Pancreas (tissue), 10 donors: ENCODE measurements at regions not wholly inside any gene's neighbourhood (a gene's known extent, or its start where the extent isn't known, plus 50 kb on each side); places are given as distances from the start of the nearest gene placed in this dataset.

Experiments used
- ATAC-seq, 4 donors: fragments of 200-7000 bp; cut with Tn5 transposase; one replicate each; pipeline versions ENCODE4 v1.8.0 to v1.9.1; 2020; ENCODE audit warnings: mild to moderate bottlenecking in 4 of 4, moderate library complexity in 4 of 4
- DNase-seq, 6 donors: peaks; one replicate each; pipeline ENCODE4 v3.0.0-alpha.2; 2020
- FAIRE-seq: peaks from 2 replicates; lab custom pipeline; 2012; peaks lifted over from hg19 to GRCh38; lab: Jason Lieb, UNC
- H3K27ac ChIP-seq, 4 donors: fragments of 200-600 bp; sonication (generic); 1 replicate in 3 of 4; 2 replicates in 1 of 4; pipeline versions ENCODE4 v1.5.0 to v1.8.0; 2020
- H3K27me3 ChIP-seq, 4 donors: fragments of 200-600 bp; one replicate each; pipeline ENCODE4 v1.8.0; 2021
- H3K36me3 ChIP-seq, 3 donors: fragments of 200-600 bp; sonication (generic) in 1 of 3; one replicate each; pipeline versions ENCODE4 v1.5.0 to v1.8.0; 2020 to 2021
- H3K4me1 ChIP-seq, 3 donors: fragments of 200-600 bp; one replicate each; pipeline ENCODE4 v1.8.0; 2021
- H3K4me3 ChIP-seq, 4 donors: fragments of 200-600 bp; sonication (generic) in 2 of 4; one replicate each; pipeline versions ENCODE4 v1.5.0 to v1.8.0; 2020 to 2021
- H3K9me3 ChIP-seq, 4 donors: fragments of 200-600 bp; one replicate each; pipeline ENCODE4 v1.8.0; 2021
- WGBS, 2 donors: extraction: QIAGEN DNeasy Blood & Tissue Kit; methylation state at CpG; one replicate each; pipeline ENCODE4 v1.1.7; 2013; 5-methylcytosine and 5-hydroxymethylcytosine counted together
- intact Hi-C, 3 donors: fragments of 100-400 bp; cut with DNase I; formaldehyde crosslinking; loops; one replicate each; pipeline versions ENCODE4 v1.11.1 to v1.14.2; 2022
- TF ChIP-seq, protein P1 (sequence below), 4 donors: fragments of 200-600 bp; sonication (generic) in 3 of 4; IDR thresholded peaks; one replicate each; pipeline versions ENCODE4 v1.5.0 to v1.8.0; 2021; ENCODE audit warnings: antibody characterized with exemption in 4 of 4
- donor health status: healthy with polysubstance abuse.
- donor health status: DM: no; HTN: no; CAD: no; lungs with moderate emphysema.
- donor health status: DM: no; HTN: no; CAD: no.
- donor health status: control.
- donor health status: control.
- donor health status: Bipolar disorder and iron deficiency.
- donor health status: DM: yes; HTN: yes; CAD: no.
- donor health status: DM: no; HTN: no; CAD: no.
- donor health status: DM: no; HTN: no; CAD: no.
- donor health status: DM: yes; HTN: yes; CAD: no.

GRCh38 chr3:31358473-31359070 is 174.2 kb upstream of the STT3B start:
- no peak overlapping the region for H3K27ac ChIP-seq
- H3K4me3 ChIP-seq: no peak overlapping the region
- H3K36me3 ChIP-seq: no peaks in the 10 kb centered on the region
- no peak for ATAC-seq
- WGBS, 2 donors: 78 to 82% methylated on average over 1 of the region's 1 CpG
- intact Hi-C loops: no loop called here
- TF ChIP-seq, protein P1, sequence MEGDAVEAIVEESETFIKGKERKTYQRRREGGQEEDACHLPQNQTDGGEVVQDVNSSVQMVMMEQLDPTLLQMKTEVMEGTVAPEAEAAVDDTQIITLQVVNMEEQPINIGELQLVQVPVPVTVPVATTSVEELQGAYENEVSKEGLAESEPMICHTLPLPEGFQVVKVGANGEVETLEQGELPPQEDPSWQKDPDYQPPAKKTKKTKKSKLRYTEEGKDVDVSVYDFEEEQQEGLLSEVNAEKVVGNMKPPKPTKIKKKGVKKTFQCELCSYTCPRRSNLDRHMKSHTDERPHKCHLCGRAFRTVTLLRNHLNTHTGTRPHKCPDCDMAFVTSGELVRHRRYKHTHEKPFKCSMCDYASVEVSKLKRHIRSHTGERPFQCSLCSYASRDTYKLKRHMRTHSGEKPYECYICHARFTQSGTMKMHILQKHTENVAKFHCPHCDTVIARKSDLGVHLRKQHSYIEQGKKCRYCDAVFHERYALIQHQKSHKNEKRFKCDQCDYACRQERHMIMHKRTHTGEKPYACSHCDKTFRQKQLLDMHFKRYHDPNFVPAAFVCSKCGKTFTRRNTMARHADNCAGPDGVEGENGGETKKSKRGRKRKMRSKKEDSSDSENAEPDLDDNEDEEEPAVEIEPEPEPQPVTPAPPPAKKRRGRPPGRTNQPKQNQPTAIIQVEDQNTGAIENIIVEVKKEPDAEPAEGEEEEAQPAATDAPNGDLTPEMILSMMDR (IDR thresholded peaks at IDR 0.05): no peak
- no peak for DNase-seq
- H3K9me3 ChIP-seq: no peaks in the 10 kb centered on the region
- H3K4me1 ChIP-seq: no peaks in the 10 kb centered on the region
- no peak for FAIRE-seq
- no peaks in the 10 kb centered on the region for H3K27me3 ChIP-seq

- H3K36me3 ChIP-seq: no peaks in the 10 kb centered on the region
- TF ChIP-seq, protein P1 (IDR thresholded peaks at IDR 0.05): no peak
- FAIRE-seq (no peak), DNase-seq (no peak), ATAC-seq (no peak)
- intact Hi-C loops: no loop called here
- H3K4me3 ChIP-seq: no peak overlapping the region
- no peaks in the 10 kb centered on the region for H3K9me3 ChIP-seq
- no peaks in the 10 kb centered on the region for H3K27me3 ChIP-seq
- WGBS, 2 donors: 65 to 76% methylated on average over 6 of the region's 6 CpGs
- no peaks in the 10 kb centered on the region for H3K4me1 ChIP-seq
- H3K27ac ChIP-seq: no peak overlapping the region
These were observed 171.1 kb upstream of the STT3B start for GRCh38 chr3:31361371-31362273.

DNA sequence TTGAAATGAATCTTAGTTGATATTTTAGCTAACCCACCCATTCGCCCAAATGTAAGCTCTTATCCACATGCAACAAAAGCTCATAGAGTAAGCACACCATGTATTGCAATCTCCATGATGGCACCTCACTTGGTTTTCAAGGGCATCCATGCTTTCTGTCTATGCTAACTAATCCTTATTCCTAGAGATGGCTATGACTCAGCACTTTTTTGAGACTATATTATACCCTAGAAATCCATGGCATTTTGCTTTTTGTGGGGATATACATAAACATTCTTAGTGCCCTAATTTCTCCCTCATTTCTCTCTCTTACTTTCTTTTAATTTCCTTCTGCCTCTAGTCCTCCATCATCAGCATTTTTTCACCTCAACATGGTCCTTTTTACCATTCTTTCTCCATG is 168.5 kb upstream of the STT3B start:
- TF ChIP-seq, protein P1 (IDR thresholded peaks at IDR 0.05): no peak
- Histone ChIP-seq H3K4me1 (no peaks in the 10 kb centered on the region), H3K36me3 (no peaks in the 10 kb centered on the region), H3K9me3 (no peaks in the 10 kb centered on the region), H3K27me3 (no peaks in the 10 kb centered on the region), H3K4me3 (no peak overlapping the region), H3K27ac (no peak overlapping the region)
- WGBS, 2 donors: 65 to 92% methylated on average over 1 of the region's 1 CpG
- DNase-seq: no peak
- no peak for FAIRE-seq
- no peak for ATAC-seq
- intact Hi-C loops: no loop called here

DNA sequence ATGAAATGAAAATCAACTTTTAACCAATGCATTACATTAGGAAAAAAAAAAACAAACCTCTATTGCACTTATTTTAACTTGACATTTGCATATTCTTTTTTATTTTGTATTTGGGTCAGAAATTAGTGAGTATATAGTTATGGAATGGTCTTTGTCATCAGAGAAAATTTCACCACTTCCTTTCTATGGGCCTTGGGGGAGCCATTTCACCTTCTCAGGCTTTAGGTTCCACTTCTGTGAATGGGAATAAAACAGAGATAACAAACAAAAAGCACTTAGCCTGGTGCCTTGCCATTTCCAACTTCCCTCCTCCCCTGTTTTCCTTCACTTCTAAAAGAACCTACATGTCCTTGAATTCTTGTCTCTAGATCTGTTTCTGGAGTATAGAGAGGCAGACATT is 168.0 kb upstream of the STT3B start:
- H3K27me3 ChIP-seq: no peaks in the 10 kb centered on the region
- FAIRE-seq (no peak), DNase-seq (no peak), ATAC-seq (no peak)
- peaks cover 0 to under 1% (median 0%) of the 10 kb centered on the region in 3 donors for H3K4me1 ChIP-seq
- intact Hi-C loops: no loop called here
- no peaks in the 10 kb centered on the region for H3K9me3 ChIP-seq
- H3K4me3 ChIP-seq: no peak overlapping the region
- no peaks in the 10 kb centered on the region for H3K36me3 ChIP-seq
- no peak overlapping the region for H3K27ac ChIP-seq
- TF ChIP-seq, protein P1 (IDR thresholded peaks at IDR 0.05): no peak

GRCh38 chr3:31367518-31367917 is 165.2 kb upstream of the STT3B start:
- Histone ChIP-seq H3K4me1 (peaks cover 0 to 6% (median 0%) of the 10 kb centered on the region in 3 donors), H3K9me3 (no peaks in the 10 kb centered on the region), H3K27me3 (no peaks in the 10 kb centered on the region), H3K27ac (no peak overlapping the region), H3K4me3 (no peak overlapping the region), H3K36me3 (no peaks in the 10 kb centered on the region)
- TF ChIP-seq, protein P1 (IDR thresholded peaks at IDR 0.05): no peak
- intact Hi-C loops: no loop called here
- 97 to 98% methylated on average over 2 of the region's 2 CpGs for WGBS, 2 donors
- ATAC-seq (no peak), DNase-seq (no peak), FAIRE-seq (no peak)
